ENCODE measurements at regions not wholly inside any gene's neighbourhood (a gene's known extent, or its start where the extent isn't known, plus 50 kb on each side); places are given as distances from the start of the nearest gene placed in this dataset.

DNA sequence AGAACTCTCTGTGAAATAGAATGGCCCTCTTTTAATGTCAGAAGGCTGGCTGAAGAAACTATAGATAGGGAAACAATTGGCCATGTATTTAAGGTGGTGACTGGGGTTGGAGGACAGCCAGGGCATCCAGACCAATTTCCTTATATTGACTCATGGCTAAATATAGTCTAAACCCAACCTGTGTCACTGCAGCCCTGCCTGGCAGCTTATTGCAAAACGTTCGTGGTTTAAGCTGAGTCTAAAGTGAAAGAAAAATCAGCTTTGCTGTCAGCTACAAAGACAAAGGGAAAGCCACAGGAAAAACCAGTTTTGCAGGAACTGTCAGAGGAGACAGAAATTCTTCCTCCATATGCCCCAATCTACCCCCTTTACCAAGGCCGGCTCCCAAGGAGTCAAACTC lies 902.8 kb upstream of the NDST4 start:
- intact Hi-C loops (cut with micrococcal nuclease), result no loop called here
- Histone ChIP-seq H3K4me2 (ENCODE audit: low read depth, low read length) (no peak overlapping the region), H3K14ac (replicated peaks; ENCODE audit: low read depth, low read length) (no peak overlapping the region), H3K18ac (ENCODE audit: low read depth, low read length) (no peak overlapping the region), H2BK20ac (ENCODE audit: low read depth, low read length) (no peak overlapping the region), H3K79me1 (ENCODE audit: low read depth in 1 of 2, low read length in 2 of 2) (no peaks in the 10 kb centered on the region), H2BK120ac (ENCODE audit: low read depth, low read length) (no peak overlapping the region), H4K5ac (ENCODE audit: low read depth, low read length) (no peak overlapping the region), H3K4me3 (ENCODE audit: insufficient read depth, low read depth, low read length) (no peak overlapping the region), H3K9me1 (ENCODE audit: insufficient read depth, low read length) (no peaks in the 10 kb centered on the region), H4K20me1 (ENCODE audit: insufficient read depth, low read length) (no peaks in the 10 kb centered on the region), H3K4me1 (ENCODE audit: control insufficient read depth, insufficient read depth, low read length) (no peaks in the 10 kb centered on the region), H3K27ac (ENCODE audit: insufficient read depth, low read length) (no peak overlapping the region), H3K4ac (ENCODE audit: low read depth, low read length) (no peak overlapping the region), H2AK9ac (replicated peaks; ENCODE audit: low read depth, low read length, poor library complexity) (no peak overlapping the region), H3K56ac (ENCODE audit: extremely low read depth, insufficient read depth, low read length) (no peak overlapping the region), H4K8ac (ENCODE audit: low read depth in 2 of 2, low read length in 2 of 2) (no peak overlapping the region), H2BK5ac (ENCODE audit: low read depth, low read length, poor library complexity, severe bottlenecking) (no peak overlapping the region), H4K91ac (ENCODE audit: insufficient read depth, low read depth, low read length) (no peak overlapping the region), H3K27me3 (ENCODE audit: control insufficient read depth, insufficient read depth, low read length) (no peaks in the 10 kb centered on the region), H2BK15ac (ENCODE audit: low read depth, low read length) (no peak overlapping the region), H3K23ac (ENCODE audit: low read depth, low read length) (no peak overlapping the region), H3K9ac (ENCODE audit: low read depth, low read length) (no peak overlapping the region), H3K9me3 (ENCODE audit: control insufficient read depth, insufficient read depth, low read length) (peaks cover 30% of the 10 kb centered on the region), H2AFZ (replicated peaks; ENCODE audit: low read length, poor library complexity) (no peak overlapping the region), H2AK5ac (ENCODE audit: low read depth, low read length) (no peak overlapping the region), H3K36me3 (ENCODE audit: control insufficient read depth, insufficient read depth, low read length) (no peaks in the 10 kb centered on the region)
- peak; percentile 44 for DNase-seq
- 60% methylated on average over 2 of the region's 3 CpGs; no CpG with 5 or more reads in 1 of the 2 experiments for WGBS, 2 experiments (ENCODE audit: extremely low coverage in 2 of 2, insufficient read length in 1 of 2)
- in situ Hi-C loops (cut with MboI; ENCODE audit: low sequenced_read_pairs), result no loop called here
- BruUV-seq (replicated peaks), result no TSS peak
- dilution Hi-C loops (cut with HindIII; ENCODE audit: low sequenced_read_pairs, unreplicated experiment), result no loop called here
- ChIA-PET POLR2A (ENCODE audit: unreplicated experiment) (no interaction called here), CTCF (no interaction called here)
- TF ChIP-seq, protein P1, sequence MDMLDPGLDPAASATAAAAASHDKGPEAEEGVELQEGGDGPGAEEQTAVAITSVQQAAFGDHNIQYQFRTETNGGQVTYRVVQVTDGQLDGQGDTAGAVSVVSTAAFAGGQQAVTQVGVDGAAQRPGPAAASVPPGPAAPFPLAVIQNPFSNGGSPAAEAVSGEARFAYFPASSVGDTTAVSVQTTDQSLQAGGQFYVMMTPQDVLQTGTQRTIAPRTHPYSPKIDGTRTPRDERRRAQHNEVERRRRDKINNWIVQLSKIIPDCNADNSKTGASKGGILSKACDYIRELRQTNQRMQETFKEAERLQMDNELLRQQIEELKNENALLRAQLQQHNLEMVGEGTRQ (IDR thresholded peaks at IDR 0.05; ENCODE audit: low read depth, low read length), result no peak
- ATAC-seq (ENCODE audit: low read depth), result no peak

Data from IMR-90 (cell line).